HepG2 (cell line): ENCODE measurements at regions not wholly inside any gene's neighbourhood (a gene's known extent, or its start where the extent isn't known, plus 50 kb on each side); places are given as distances from the start of the nearest gene placed in this dataset.

Experiments
- ATAC-seq: fragments of 200-7000 bp; cut with Tn5 transposase; 3 replicates; pipeline ENCODE4 v1.9.1; 2020; ENCODE audit warnings: mild to moderate bottlenecking, moderate library complexity
- BruUV-seq: library from RNA; stranded (reverse); fragments of 400-500 nt; replicated peaks from 2 replicates; lab custom pipeline; 2021; lab: Mats Ljungman, UMichigan
- CTCF ChIA-PET: fragments of 300-600 bp; formaldehyde crosslinking; extraction: SDS; loops from one replicate; lab custom pipeline; 2021; ENCODE audit warnings: low total read pairs, inconsistent platforms, low intra/inter-chr PET ratio; lab: Yijun Ruan, JAX
- POLR2A ChIA-PET: fragments of 350-600 bp; sonication (Branson Sonifier 250); formaldehyde crosslinking; loops from one replicate; lab custom pipeline; 2020; ENCODE audit warnings: antibody characterized with exemption, inconsistent platforms; lab: Yijun Ruan, JAX
- DNase-seq: peaks from one replicate; pipeline ENCODE4 v3.0.0-alpha.2; 2015; ENCODE audit warnings: low spot score
- FAIRE-seq: peaks from 3 replicates; lab custom pipeline; 2011; peaks lifted over from hg19 to GRCh38; lab: Jason Lieb, UNC
- H2AFZ ChIP-seq: one replicate; pipeline ENCODE4 v1.6.1; 2011; ENCODE audit warnings: low read length, inconsistent platforms
- H3K27ac ChIP-seq: fragments of 300-600 bp; 3 replicates; pipeline ENCODE4 v1.8.0; 2011; ENCODE audit warnings: mixed run types, mild to moderate bottlenecking, mixed read lengths, low read length, inconsistent platforms; ENCODE audit not compliant: insufficient read depth; ENCODE audit errors: extremely low read length
- H3K27me3 ChIP-seq, 2 experiments: fragments of 200-600 bp in 1 of 2; 2 replicates in 1 of 2; 3 replicates in 1 of 2; pipeline versions ENCODE4 v1.6.0 to v1.8.0; 2011; ENCODE audit warnings: low read length in 2 of 2, mild to moderate bottlenecking in 2 of 2, moderate library complexity in 2 of 2, inconsistent platforms in 1 of 2; ENCODE audit not compliant: insufficient read depth in 2 of 2, control insufficient read depth in 1 of 2
- H3K36me3 ChIP-seq, 2 experiments: fragments of 200-600 bp in 1 of 2; replicated peaks in 1 of 2; 2 replicates in 1 of 2; 3 replicates in 1 of 2; pipeline versions ENCODE4 v1.5.1 to v1.8.0; 2011; ENCODE audit warnings: low read length in 2 of 2, inconsistent platforms in 1 of 2; ENCODE audit not compliant: insufficient read depth in 2 of 2, control insufficient read depth in 1 of 2
- H3K4me1 ChIP-seq: 2 replicates; pipeline ENCODE4 v1.5.1; 2012; ENCODE audit warnings: low read length, inconsistent platforms; ENCODE audit not compliant: insufficient read depth
- H3K4me2 ChIP-seq: 2 replicates; pipeline ENCODE4 v1.6.0; 2011; ENCODE audit warnings: low read depth, low read length, inconsistent platforms
- H3K4me3 ChIP-seq, 3 experiments: fragments of 200-600 bp in 1 of 3; sonication (generic), shearing (Covaris generic) in 1 of 3; replicated peaks in 1 of 3; 2 replicates each; pipeline ENCODE4 v1.5.1; 2011 to 2016; ENCODE audit warnings: low read length in 3 of 3, inconsistent platforms in 2 of 3, low read depth in 2 of 3, mild to moderate bottlenecking in 2 of 3, control low read depth in 1 of 3, mixed read lengths in 1 of 3; ENCODE audit not compliant: insufficient read depth in 1 of 3
- H3K79me2 ChIP-seq: one replicate; pipeline ENCODE4 v1.6.1; 2011; ENCODE audit warnings: low read length, inconsistent platforms; ENCODE audit not compliant: insufficient read depth
- H3K9ac ChIP-seq: 2 replicates; pipeline ENCODE4 v1.6.0; 2011; ENCODE audit warnings: mild to moderate bottlenecking, low read depth, low read length, inconsistent platforms; ENCODE audit not compliant: insufficient read depth
- H3K9me3 ChIP-seq: 2 replicates; pipeline ENCODE4 v1.5.1; 2012; ENCODE audit warnings: mild to moderate bottlenecking, low read length
- H4K20me1 ChIP-seq: 2 replicates; pipeline ENCODE4 v1.6.0; 2011; ENCODE audit warnings: inconsistent platforms, mild to moderate bottlenecking, low read length, moderate library complexity; ENCODE audit not compliant: insufficient read depth
- CENPBD1 ChIP-seq: sonication (generic); formaldehyde crosslinking; IDR thresholded peaks from 2 replicates; pipeline ENCODE4 v1.8.0; 2022; ENCODE audit warnings: missing genetic modification reagents, low read depth, mild to moderate bottlenecking, borderline replicate concordance
- FOXP1 ChIP-seq, 2 experiments: fragments of 450-650 bp in 1 of 2; IDR thresholded peaks; 2 replicates each; pipeline ENCODE4 v1.6.1; 2017 to 2018; ENCODE audit warnings: antibody characterized with exemption in 1 of 2
- GLI4 ChIP-seq: sonication (generic); formaldehyde crosslinking; IDR thresholded peaks from 2 replicates; pipeline ENCODE4 v1.5.1; 2020; ENCODE audit warnings: missing genetic modification reagents, mild to moderate bottlenecking, moderate library complexity, borderline replicate concordance
- HMGA1 ChIP-seq: sonication (generic); formaldehyde crosslinking; conservative IDR thresholded peaks from 2 replicates; pipeline ENCODE4 v1.4.0; 2020; ENCODE audit warnings: missing genetic modification reagents
- JARID2 ChIP-seq: sonication (generic); formaldehyde crosslinking; IDR thresholded peaks from 2 replicates; pipeline ENCODE4 v1.8.1; 2023; ENCODE audit warnings: missing genetic modification reagents, inconsistent platforms; ENCODE audit not compliant: insufficient replicate concordance
- LBX2 ChIP-seq: sonication (generic); formaldehyde crosslinking; IDR thresholded peaks from 2 replicates; pipeline ENCODE4 v1.5.0; 2020; ENCODE audit warnings: missing genetic modification reagents, mild to moderate bottlenecking, borderline replicate concordance
- MYPOP ChIP-seq: sonication (generic); formaldehyde crosslinking; IDR thresholded peaks from 2 replicates; pipeline ENCODE4 v1.8.1; 2023; ENCODE audit warnings: mild to moderate bottlenecking, moderate library complexity, missing genetic modification reagents
- POLR2AphosphoS2 ChIP-seq: IDR thresholded peaks from 2 replicates; pipeline ENCODE4 v1.6.1; 2011; ENCODE audit warnings: low read depth, low read length, improper control_type of control experiment
- SKIL ChIP-seq: sonication (generic); formaldehyde crosslinking; IDR thresholded peaks from 2 replicates; pipeline ENCODE4 v1.8.0; 2022; ENCODE audit warnings: missing genetic modification reagents, mild to moderate bottlenecking, moderate library complexity, borderline replicate concordance
- SNAPC4 ChIP-seq: sonication (generic); formaldehyde crosslinking; IDR thresholded peaks from 2 replicates; pipeline ENCODE4 v1.4.0; 2020; ENCODE audit warnings: mild to moderate bottlenecking, missing genetic modification reagents
- ZGPAT ChIP-seq: IDR thresholded peaks from 2 replicates; pipeline ENCODE4 v1.6.1; 2016; ENCODE audit warnings: mild to moderate bottlenecking
- ZNF432 ChIP-seq: sonication (generic); formaldehyde crosslinking; IDR thresholded peaks from 2 replicates; pipeline ENCODE4 v1.5.0; 2020; ENCODE audit warnings: missing genetic modification reagents, mild to moderate bottlenecking, borderline replicate concordance
- ZNF510 ChIP-seq: sonication (generic); formaldehyde crosslinking; IDR thresholded peaks from 2 replicates; pipeline ENCODE4 v1.4.0; 2020; ENCODE audit warnings: low read depth, mild to moderate bottlenecking, missing genetic modification reagents
- ZNF674 ChIP-seq: sonication (generic); formaldehyde crosslinking; IDR thresholded peaks from 2 replicates; pipeline ENCODE4 v1.5.0; 2020; ENCODE audit warnings: low read depth, mild to moderate bottlenecking, missing genetic modification reagents
- in situ Hi-C: cut with HindIII; loops from 2 replicates; pipeline ENCODE4 v1.10.0; 2017; ENCODE audit warnings: low pct_unique_long_range_greater_than_20kb; ENCODE audit not compliant: extremely low pct_ligation_motif_present
- intact Hi-C: fragments of 100-400 bp; cut with micrococcal nuclease; formaldehyde crosslinking; loops from one replicate; pipeline ENCODE4 v1.10.0; 2022; ENCODE audit not compliant: unreplicated experiment

GRCh38 chr12:18828987-18829386 is 91.1 kb downstream of the CAPZA3 start:
- FAIRE-seq: no peak
- Histone ChIP-seq H3K4me2 (no peak overlapping the region), H2AFZ (no peak overlapping the region), H3K27ac (no peak overlapping the region), H3K79me2 (no peaks in the 10 kb centered on the region), H3K27me3 (no peaks in the 10 kb centered on the region), H4K20me1 (no peaks in the 10 kb centered on the region), H3K36me3 (no peaks in the 10 kb centered on the region), H3K9ac (no peak overlapping the region), H3K4me3 (no peak overlapping the region), H3K4me1 (no peaks in the 10 kb centered on the region), H3K9me3 (no peaks in the 10 kb centered on the region)
- no peak for ATAC-seq
- ChIA-PET POLR2A (no interaction called here), CTCF (no interaction called here)
- BruUV-seq: no TSS peak
- no peak for DNase-seq
- in situ Hi-C loops: no loop called here
- intact Hi-C loops: no loop called here
- TF ChIP-seq SNAPC4: no peak
- TF ChIP-seq ZGPAT: no peak
- no peak for TF ChIP-seq ZNF432 (CRISPR knock-in tag)
- TF ChIP-seq JARID2 (CRISPR knock-in tag): no peak
- no peak for TF ChIP-seq SKIL
- no peak for TF ChIP-seq HMGA1
- no peak for TF ChIP-seq FOXP1 (IDR thresholded peaks at IDR 0.05)
- no peak for TF ChIP-seq FOXP1 (CRISPR knock-in tag; IDR thresholded peaks at IDR 0.05)
- no peak for TF ChIP-seq LBX2 (CRISPR knock-in tag)
- no peak for TF ChIP-seq CENPBD1 (CRISPR knock-in tag)
- TF ChIP-seq POLR2AphosphoS2: no peak
- TF ChIP-seq ZNF674: no peak
- TF ChIP-seq GLI4 (CRISPR knock-in tag): no peak
- no peak for TF ChIP-seq MYPOP (CRISPR knock-in tag)
- TF ChIP-seq ZNF510 (CRISPR knock-in tag): no peak
